Peyer's patch (tissue), 4 donors: ENCODE measurements at regions not wholly inside any gene's neighbourhood (a gene's known extent, or its start where the extent isn't known, plus 50 kb on each side); places are given as distances from the start of the nearest gene placed in this dataset.

Experiments
- DNase-seq, 3 donors: peaks; one replicate each; pipeline ENCODE4 v3.0.0-alpha.2; 2017 to 2019
- H3K27ac ChIP-seq, 4 donors: fragments of 200-600 bp; sonication (generic); one replicate each; pipeline ENCODE4 v1.5.1; 2016 to 2019
- H3K27me3 ChIP-seq, 2 donors: fragments of 200-600 bp; sonication (generic); one replicate each; pipeline ENCODE4 v1.5.1; 2019
- H3K36me3 ChIP-seq, 3 donors: fragments of 200-600 bp; sonication (generic); one replicate each; pipeline ENCODE4 v1.5.1; 2016 to 2019
- H3K4me1 ChIP-seq, 4 donors: fragments of 200-600 bp; sonication (generic); one replicate each; pipeline ENCODE4 v1.5.1; 2016 to 2019
- H3K4me3 ChIP-seq, 4 donors: fragments of 200-600 bp; sonication (generic); 1 replicate in 3 of 4; 2 replicates in 1 of 4; pipeline ENCODE4 v1.5.1; 2016 to 2019; ENCODE audit warnings: mild to moderate bottlenecking in 1 of 4
- H3K9me3 ChIP-seq, 4 donors: fragments of 200-600 bp; sonication (generic); one replicate each; pipeline ENCODE4 v1.5.1; 2016 to 2019; ENCODE audit warnings: mild to moderate bottlenecking in 1 of 4
- CTCF ChIP-seq, 6 experiments: fragments of 450-650 bp in 4 of 6; fragments of 200-600 bp in 2 of 6; sonication (generic) in 1 of 6; IDR thresholded peaks; one replicate each; pipeline ENCODE4 v1.5.1; 2017 to 2019; ENCODE audit warnings: antibody characterized with exemption in 6 of 6, mild to moderate bottlenecking in 3 of 6, moderate library complexity in 1 of 6
- POLR2A ChIP-seq, 2 donors: fragments of 450-650 bp; IDR thresholded peaks; one replicate each; pipeline ENCODE4 v1.5.1; 2017; ENCODE audit warnings: antibody characterized with exemption in 2 of 2, mild to moderate bottlenecking in 2 of 2, moderate library complexity in 2 of 2

- no peak for DNase-seq
- no peaks in the 10 kb centered on the region for H3K9me3 ChIP-seq
- H3K4me1 ChIP-seq, result no peaks in the 10 kb centered on the region
- H3K27ac ChIP-seq, result no peak overlapping the region
- no peaks in the 10 kb centered on the region for H3K27me3 ChIP-seq
- no peak overlapping the region for H3K4me3 ChIP-seq
- TF ChIP-seq CTCF (IDR thresholded peaks at IDR 0.05) (no peak), POLR2A (IDR thresholded peaks at IDR 0.05) (no peak)
- H3K36me3 ChIP-seq, result no peaks in the 10 kb centered on the region
These were observed 126.6 kb downstream of the SLC6A15 start for GRCh38 chr12:84785951-84786350.

DNA sequence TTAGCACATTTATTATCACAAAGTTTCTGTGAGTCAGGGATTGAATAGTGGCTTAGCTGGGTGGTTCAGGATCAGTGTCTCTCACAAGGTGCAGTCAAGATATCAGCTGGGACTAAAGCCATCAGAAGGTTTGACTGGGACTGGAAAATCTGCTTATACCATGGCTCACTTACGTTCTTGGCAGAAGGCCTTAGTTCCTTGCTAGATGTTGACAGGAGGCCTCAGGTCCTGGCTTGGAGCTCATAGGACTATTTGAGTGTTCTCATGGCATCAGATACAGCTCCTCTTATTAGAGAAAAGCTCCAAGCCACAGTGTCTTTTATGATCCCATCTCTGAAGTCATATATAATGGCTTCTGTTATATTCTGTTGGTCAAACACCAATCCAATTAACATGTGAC is 127.3 kb downstream of the SLC6A15 start:
- DNase-seq, result no peak
- H3K4me3 ChIP-seq, result no peak overlapping the region
- no peaks in the 10 kb centered on the region for H3K4me1 ChIP-seq
- no peaks in the 10 kb centered on the region for H3K9me3 ChIP-seq
- H3K27me3 ChIP-seq, result no peaks in the 10 kb centered on the region
- H3K36me3 ChIP-seq, result no peaks in the 10 kb centered on the region
- no peak for TF ChIP-seq CTCF (IDR thresholded peaks at IDR 0.05)
- no peak overlapping the region for H3K27ac ChIP-seq

- Histone ChIP-seq H3K9me3 (no peaks in the 10 kb centered on the region), H3K4me3 (no peak overlapping the region), H3K36me3 (no peaks in the 10 kb centered on the region), H3K4me1 (no peaks in the 10 kb centered on the region), H3K27me3 (no peaks in the 10 kb centered on the region), H3K27ac (no peak overlapping the region)
- DNase-seq, result no peak
- TF ChIP-seq POLR2A (IDR thresholded peaks at IDR 0.05) (no peak), CTCF (IDR thresholded peaks at IDR 0.05) (no peak)
These were observed 133.4 kb downstream of the SLC6A15 start for GRCh38 chr12:84779169-84779568.

DNA sequence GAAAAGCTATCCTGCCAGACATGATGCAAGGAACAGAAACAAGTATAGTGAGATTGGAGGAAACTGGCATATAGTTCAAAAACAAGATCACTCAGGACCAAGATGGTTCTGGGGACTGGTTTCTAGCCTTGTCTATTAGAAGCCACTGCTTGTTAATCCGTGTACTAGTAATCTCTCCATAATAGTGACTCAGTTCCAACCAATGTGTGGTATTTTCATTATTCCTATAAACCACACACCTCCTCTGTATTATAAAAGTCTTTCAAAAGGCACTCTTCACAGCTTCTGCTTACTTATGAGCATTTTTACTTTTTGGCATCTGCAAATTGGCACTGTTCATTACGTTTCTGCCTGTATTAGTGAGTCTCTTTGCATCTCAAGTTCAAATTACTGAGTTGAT is 140.3 kb downstream of the SLC6A15 start:
- no peak overlapping the region for H3K4me3 ChIP-seq
- no peak overlapping the region for H3K27ac ChIP-seq
- TF ChIP-seq POLR2A (IDR thresholded peaks at IDR 0.05) (no peak), CTCF (IDR thresholded peaks at IDR 0.05) (no peak)
- H3K4me1 ChIP-seq, result no peaks in the 10 kb centered on the region
- DNase-seq, result no peak
- H3K36me3 ChIP-seq, result no peaks in the 10 kb centered on the region
- H3K9me3 ChIP-seq, result no peaks in the 10 kb centered on the region
- H3K27me3 ChIP-seq, result no peaks in the 10 kb centered on the region

DNA sequence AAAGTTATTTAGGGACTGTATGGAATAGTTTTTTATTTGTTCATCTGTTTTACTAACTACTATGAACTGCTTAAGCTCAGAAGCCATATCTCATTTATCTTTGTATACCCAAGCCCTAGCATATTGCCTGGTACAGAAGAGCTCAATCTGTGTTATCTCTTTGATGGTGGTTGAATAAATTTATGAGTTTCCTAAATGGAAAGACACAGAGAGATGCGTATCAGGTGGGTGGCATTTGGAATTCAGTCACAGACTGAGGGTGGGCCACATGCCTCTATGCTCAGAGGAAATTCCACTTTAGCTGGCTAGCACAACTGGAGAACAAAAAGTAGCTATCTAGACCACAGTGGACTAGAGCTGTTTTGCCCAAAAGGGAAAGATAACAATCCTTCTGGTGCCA is 145.5 kb downstream of the SLC6A15 start:
- no peak overlapping the region for H3K4me3 ChIP-seq
- H3K27ac ChIP-seq, result no peak overlapping the region
- H3K36me3 ChIP-seq, result no peaks in the 10 kb centered on the region
- H3K4me1 ChIP-seq, result no peaks in the 10 kb centered on the region
- TF ChIP-seq CTCF (IDR thresholded peaks at IDR 0.05) (no peak), POLR2A (IDR thresholded peaks at IDR 0.05) (no peak)
- H3K27me3 ChIP-seq, result no peaks in the 10 kb centered on the region
- DNase-seq, result no peak
- no peaks in the 10 kb centered on the region for H3K9me3 ChIP-seq

DNA sequence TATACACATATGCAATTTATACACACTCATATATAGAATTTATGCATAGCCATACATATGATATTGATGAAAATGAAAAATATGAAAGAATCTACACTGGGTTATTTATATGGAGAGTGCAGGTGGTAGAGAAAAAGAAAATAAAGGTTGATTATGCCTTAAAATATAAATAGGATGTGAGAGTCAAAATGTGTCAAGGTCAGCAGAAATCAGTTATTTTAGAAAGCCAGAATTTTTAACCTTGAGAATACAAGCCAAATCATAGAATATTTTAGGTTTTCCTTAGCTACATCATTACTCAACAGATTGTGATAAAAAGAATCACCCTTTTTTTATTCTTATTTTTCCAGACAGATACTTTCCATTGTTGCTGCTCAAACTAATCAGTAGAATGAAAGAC is 146.2 kb downstream of the SLC6A15 start:
- no peaks in the 10 kb centered on the region for H3K36me3 ChIP-seq
- TF ChIP-seq CTCF (IDR thresholded peaks at IDR 0.05), result no peak
- no peak for TF ChIP-seq POLR2A (IDR thresholded peaks at IDR 0.05)
- DNase-seq, result no peak

More for the DNA sequence above, 146.2 kb downstream of the SLC6A15 start:
- H3K4me1 ChIP-seq, result no peaks in the 10 kb centered on the region
- no peak overlapping the region for H3K4me3 ChIP-seq
- no peak overlapping the region for H3K27ac ChIP-seq
- no peaks in the 10 kb centered on the region for H3K9me3 ChIP-seq
- no peaks in the 10 kb centered on the region for H3K27me3 ChIP-seq
